OCI-LY3 (cell line): ENCODE measurements at regions not wholly inside any gene's neighbourhood (a gene's known extent, or its start where the extent isn't known, plus 50 kb on each side); places are given as distances from the start of the nearest gene placed in this dataset.

Experiments used
- EZH2phosphoT487 ChIP-seq: fragments of 200-600 bp; shearing (Covaris generic); IDR thresholded peaks from 2 replicates; pipeline ENCODE4 v1.6.1; 2018; ENCODE audit warnings: antibody characterized with exemption, mixed run types, low read depth
- TF ChIP-seq, protein P1 (sequence below): fragments of 200-600, 300-600 bp; sonication (generic); IDR thresholded peaks from 2 replicates; pipeline ENCODE4 v1.5.1; 2014; ENCODE audit warnings: antibody characterized with exemption, low read length, low read depth

DNA sequence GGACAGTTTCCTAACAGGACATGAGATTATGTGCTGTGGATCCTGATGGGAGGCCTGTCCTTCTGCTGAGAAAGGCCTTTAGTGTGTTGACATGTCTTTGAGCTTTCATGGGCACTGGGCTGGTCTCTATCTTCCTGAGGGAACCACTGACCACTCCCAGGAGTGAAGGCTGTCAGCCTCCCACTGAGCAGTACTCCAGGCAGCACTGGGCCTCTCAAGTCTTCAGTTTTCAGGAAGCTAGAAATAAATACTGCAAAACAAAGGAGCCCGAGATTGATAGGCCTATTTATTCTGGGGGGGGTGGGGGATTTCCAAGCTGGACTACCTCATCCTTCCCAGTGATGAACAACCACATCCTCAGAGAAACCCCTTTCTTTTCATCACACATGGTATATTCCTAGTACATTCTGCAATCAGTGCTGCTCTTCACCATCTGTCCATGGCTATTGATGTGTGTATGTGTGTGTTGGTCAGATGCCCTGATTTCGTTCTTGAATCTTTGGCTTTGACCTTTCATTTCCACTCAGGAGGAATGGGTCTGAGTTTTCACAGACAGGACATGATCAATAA lies 180.9 kb upstream of the SPTLC3 start:
- no peak for TF ChIP-seq EZH2phosphoT487
- TF ChIP-seq, protein P1, sequence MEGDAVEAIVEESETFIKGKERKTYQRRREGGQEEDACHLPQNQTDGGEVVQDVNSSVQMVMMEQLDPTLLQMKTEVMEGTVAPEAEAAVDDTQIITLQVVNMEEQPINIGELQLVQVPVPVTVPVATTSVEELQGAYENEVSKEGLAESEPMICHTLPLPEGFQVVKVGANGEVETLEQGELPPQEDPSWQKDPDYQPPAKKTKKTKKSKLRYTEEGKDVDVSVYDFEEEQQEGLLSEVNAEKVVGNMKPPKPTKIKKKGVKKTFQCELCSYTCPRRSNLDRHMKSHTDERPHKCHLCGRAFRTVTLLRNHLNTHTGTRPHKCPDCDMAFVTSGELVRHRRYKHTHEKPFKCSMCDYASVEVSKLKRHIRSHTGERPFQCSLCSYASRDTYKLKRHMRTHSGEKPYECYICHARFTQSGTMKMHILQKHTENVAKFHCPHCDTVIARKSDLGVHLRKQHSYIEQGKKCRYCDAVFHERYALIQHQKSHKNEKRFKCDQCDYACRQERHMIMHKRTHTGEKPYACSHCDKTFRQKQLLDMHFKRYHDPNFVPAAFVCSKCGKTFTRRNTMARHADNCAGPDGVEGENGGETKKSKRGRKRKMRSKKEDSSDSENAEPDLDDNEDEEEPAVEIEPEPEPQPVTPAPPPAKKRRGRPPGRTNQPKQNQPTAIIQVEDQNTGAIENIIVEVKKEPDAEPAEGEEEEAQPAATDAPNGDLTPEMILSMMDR: no peak
